SH-SY5Y (cell line): ENCODE measurements at regions not wholly inside any gene's neighbourhood (a gene's known extent, or its start where the extent isn't known, plus 50 kb on each side); places are given as distances from the start of the nearest gene placed in this dataset.

Experiments used
- GATA2 ChIP-seq: IDR thresholded peaks from 2 replicates; pipeline ENCODE4 v1.6.1; 2011; ENCODE audit warnings: mild to moderate bottlenecking, low read depth, low read length
- GATA3 ChIP-seq: IDR thresholded peaks from 2 replicates; pipeline ENCODE4 v1.6.1; 2011; ENCODE audit warnings: low read depth, mild to moderate bottlenecking, low read length, moderate library complexity

- TF ChIP-seq GATA2 (no peak), GATA3 (no peak)
Observed at GRCh38 chr7:53740971-53741370, 705.5 kb downstream of the POM121L12 start.
